CD1c-positive myeloid dendritic cell (primary cell): ENCODE measurements at regions not wholly inside any gene's neighbourhood (a gene's known extent, or its start where the extent isn't known, plus 50 kb on each side); places are given as distances from the start of the nearest gene placed in this dataset.
"Not testable (repeated sequence)": the region's sequence is repeated elsewhere in the genome, so short reads cannot be mapped to it uniquely, and the experiment has no call there.

Experiments
- DNase-seq: peaks from one replicate; pipeline ENCODE4 v3.0.0-alpha.2; 2016; ENCODE audit errors: extremely low spot score

GRCh38 chr21:35751171-35751570 lies 309.2 kb downstream of the SETD4 start:
- DNase-seq: no peak

- DNase-seq: no peak
These were observed 310.4 kb downstream of the SETD4 start for GRCh38 chr21:35749904-35750303.

GRCh38 chr21:35748678-35749314 lies 311.5 kb downstream of the SETD4 start:
- peak; percentile 30 for DNase-seq

GRCh38 chr21:35743571-35743970 lies 316.8 kb downstream of the SETD4 start:
- DNase-seq: no peak

- no peak for DNase-seq
These were observed 321.9 kb downstream of the SETD4 start for GRCh38 chr21:35738347-35738961.

- DNase-seq: no peak
These were observed 322.4 kb downstream of the SETD4 start for GRCh38 chr21:35737899-35738346.

GRCh38 chr21:35737449-35737848 lies 322.9 kb downstream of the SETD4 start:
- DNase-seq: no peak

GRCh38 chr21:35732788-35733187 lies 327.5 kb downstream of the SETD4 start:
- no peak for DNase-seq

GRCh38 chr21:35730325-35730724 lies 330.0 kb downstream of the SETD4 start:
- DNase-seq: no peak

GRCh38 chr21:35727830-35728229 lies 332.5 kb downstream of the SETD4 start:
- DNase-seq: no peak

- no peak for DNase-seq
These were observed 336.2 kb downstream of the SETD4 start for GRCh38 chr21:35724156-35724555.

- DNase-seq: no peak
These were observed 338.6 kb downstream of the SETD4 start for GRCh38 chr21:35721701-35722100.

- peak; percentile 10 for DNase-seq
These were observed 340.1 kb downstream of the SETD4 start for GRCh38 chr21:35720208-35720731.

GRCh38 chr21:35719080-35719479 lies 341.2 kb downstream of the SETD4 start:
- no peak for DNase-seq

GRCh38 chr21:35716876-35717565 lies 343.3 kb downstream of the SETD4 start:
- no peak for DNase-seq

- DNase-seq: no peak
These were observed 346.4 kb downstream of the SETD4 start for GRCh38 chr21:35713914-35714313.

- no peak for DNase-seq
These were observed 348.7 kb downstream of the SETD4 start for GRCh38 chr21:35711661-35712060.

- DNase-seq: no peak
These were observed 349.1 kb downstream of the SETD4 start for GRCh38 chr21:35711213-35711612.

- not testable (repeated sequence) for DNase-seq
These were observed 350.3 kb downstream of the SETD4 start for GRCh38 chr21:35709990-35710389.

GRCh38 chr21:35705888-35706287 lies 354.4 kb downstream of the SETD4 start:
- no peak for DNase-seq

GRCh38 chr21:35705237-35705887 lies 355.0 kb downstream of the SETD4 start:
- DNase-seq: no peak

GRCh38 chr21:35703704-35704103 lies 356.6 kb downstream of the SETD4 start:
- no peak for DNase-seq
